ENCODE measurements at regions not wholly inside any gene's neighbourhood (a gene's known extent, or its start where the extent isn't known, plus 50 kb on each side); places are given as distances from the start of the nearest gene placed in this dataset.

- Histone ChIP-seq H3K27me3 (no peaks in the 10 kb centered on the region), H3K4me1 (ENCODE audit: low read depth) (no peaks in the 10 kb centered on the region), H3K4me3 (no peak overlapping the region), H3K36me3 (no peaks in the 10 kb centered on the region), H3K9me3 (ENCODE audit: low read depth) (no peaks in the 10 kb centered on the region), H3K27ac (no peak overlapping the region)
- DNase-seq (ENCODE audit: low read depth in 1 of 2, low spot score in 1 of 2), result no peak
- TF ChIP-seq CTCF (IDR thresholded peaks at IDR 0.05; ENCODE audit: low read depth, low read length), result no peak
Observed at GRCh38 chr22:47289336-47289985, 527.0 kb downstream of the TBC1D22A start.

- TF ChIP-seq CTCF (IDR thresholded peaks at IDR 0.05; ENCODE audit: low read depth, low read length), result no peak
- Histone ChIP-seq H3K9me3 (ENCODE audit: low read depth) (no peaks in the 10 kb centered on the region), H3K4me3 (no peak overlapping the region)
Observed at GRCh38 chr22:47288680-47289079, 526.2 kb downstream of the TBC1D22A start.

GRCh38 chr22:47287516-47287915, 525.1 kb downstream of the TBC1D22A start:
- no peaks in the 10 kb centered on the region for H3K36me3 ChIP-seq
- no peaks in the 10 kb centered on the region for H3K9me3 ChIP-seq (ENCODE audit: low read depth)
- TF ChIP-seq CTCF (IDR thresholded peaks at IDR 0.05; ENCODE audit: low read depth, low read length), result no peak
- DNase-seq (ENCODE audit: low read depth in 1 of 2, low spot score in 1 of 2), result no peak
- no peaks in the 10 kb centered on the region for H3K4me1 ChIP-seq (ENCODE audit: low read depth)
- no peaks in the 10 kb centered on the region for H3K27me3 ChIP-seq
- H3K4me3 ChIP-seq, result no peak overlapping the region
- no peak overlapping the region for H3K27ac ChIP-seq

More at GRCh38 chr22:47288680-47289079, 526.2 kb downstream of the TBC1D22A start:
- Histone ChIP-seq H3K36me3 (no peaks in the 10 kb centered on the region), H3K27me3 (no peaks in the 10 kb centered on the region), H3K4me1 (ENCODE audit: low read depth) (no peaks in the 10 kb centered on the region), H3K27ac (no peak overlapping the region)
- no peak for DNase-seq (ENCODE audit: low read depth in 1 of 2, low spot score in 1 of 2)

- H3K9me3 ChIP-seq (ENCODE audit: low read depth), result no peaks in the 10 kb centered on the region
- TF ChIP-seq CTCF (IDR thresholded peaks at IDR 0.05; ENCODE audit: low read depth, low read length), result no peak
- no peak for DNase-seq (ENCODE audit: low read depth in 1 of 2, low spot score in 1 of 2)
- H3K27me3 ChIP-seq, result no peaks in the 10 kb centered on the region
- no peak overlapping the region for H3K4me3 ChIP-seq
- no peaks in the 10 kb centered on the region for H3K4me1 ChIP-seq (ENCODE audit: low read depth)
- no peak overlapping the region for H3K27ac ChIP-seq
- H3K36me3 ChIP-seq, result no peaks in the 10 kb centered on the region
Observed at GRCh38 chr22:47286590-47286989, 524.1 kb downstream of the TBC1D22A start.

- no peaks in the 10 kb centered on the region for H3K27me3 ChIP-seq
Observed at GRCh38 chr22:47285981-47286380, 523.5 kb downstream of the TBC1D22A start.

More at GRCh38 chr22:47285981-47286380, 523.5 kb downstream of the TBC1D22A start:
- no peak for DNase-seq (ENCODE audit: low read depth in 1 of 2, low spot score in 1 of 2)
- H3K4me3 ChIP-seq, result no peak overlapping the region
- H3K9me3 ChIP-seq (ENCODE audit: low read depth), result no peaks in the 10 kb centered on the region
- H3K36me3 ChIP-seq, result no peaks in the 10 kb centered on the region
- TF ChIP-seq CTCF (IDR thresholded peaks at IDR 0.05; ENCODE audit: low read depth, low read length), result no peak
- no peaks in the 10 kb centered on the region for H3K4me1 ChIP-seq (ENCODE audit: low read depth)
- H3K27ac ChIP-seq, result no peak overlapping the region
